ENCODE measurements at regions not wholly inside any gene's neighbourhood (a gene's known extent, or its start where the extent isn't known, plus 50 kb on each side); places are given as distances from the start of the nearest gene placed in this dataset.

GRCh38 chr6:79781916-79782315 is 150.8 kb downstream of the SH3BGRL2 start:
- TF ChIP-seq CTCF (conservative IDR thresholded peaks at IDR 0.05; ENCODE audit: low read depth, low read length): no peak
- no peak for TF ChIP-seq EZH2 (IDR thresholded peaks at IDR 0.05; ENCODE audit: borderline replicate concordance, low read depth, low read length, poor library complexity, severe bottlenecking)

All from A673 (cell line).